ENCODE measurements at regions not wholly inside any gene's neighbourhood (a gene's known extent, or its start where the extent isn't known, plus 50 kb on each side); places are given as distances from the start of the nearest gene placed in this dataset.

DNA sequence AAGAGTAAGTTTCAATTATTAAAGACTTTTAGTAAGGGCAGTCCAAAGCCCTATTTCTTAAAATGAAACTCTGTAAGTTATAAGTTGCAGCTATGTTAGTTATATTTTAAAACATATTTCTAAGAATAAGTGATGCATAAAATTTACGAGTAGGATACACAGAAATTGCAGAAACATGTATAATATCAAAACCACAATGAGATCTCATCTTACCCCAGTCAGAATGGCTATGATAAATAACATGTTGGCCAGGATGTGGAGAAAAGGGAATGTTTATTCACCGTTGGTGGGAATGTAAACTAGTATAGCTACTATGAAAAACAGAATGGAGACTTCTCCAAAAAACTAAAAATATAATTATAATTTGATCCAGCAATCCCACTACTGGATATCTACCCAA, 201.2 kb downstream of the CBLN2 start:
- no peak for DNase-seq

DNA sequence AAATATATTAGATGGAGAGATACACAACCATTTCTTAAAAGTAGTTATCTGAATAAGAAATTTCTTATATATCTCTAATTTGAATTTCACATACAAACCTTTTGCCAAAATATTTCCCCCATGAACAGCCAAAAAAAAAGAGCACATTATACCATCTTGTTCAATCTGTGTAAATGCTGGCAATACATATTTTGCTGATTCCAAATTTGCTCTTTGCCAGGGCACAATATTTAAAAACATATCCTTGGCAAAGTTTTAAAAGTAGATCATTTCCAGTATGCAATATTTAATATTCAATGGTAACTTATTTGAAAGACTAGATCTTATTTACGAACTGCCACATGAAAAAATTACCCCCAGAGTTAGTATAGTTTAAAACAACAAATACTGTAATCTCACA, 204.2 kb downstream of the CBLN2 start:
- DNase-seq, result no peak

DNA sequence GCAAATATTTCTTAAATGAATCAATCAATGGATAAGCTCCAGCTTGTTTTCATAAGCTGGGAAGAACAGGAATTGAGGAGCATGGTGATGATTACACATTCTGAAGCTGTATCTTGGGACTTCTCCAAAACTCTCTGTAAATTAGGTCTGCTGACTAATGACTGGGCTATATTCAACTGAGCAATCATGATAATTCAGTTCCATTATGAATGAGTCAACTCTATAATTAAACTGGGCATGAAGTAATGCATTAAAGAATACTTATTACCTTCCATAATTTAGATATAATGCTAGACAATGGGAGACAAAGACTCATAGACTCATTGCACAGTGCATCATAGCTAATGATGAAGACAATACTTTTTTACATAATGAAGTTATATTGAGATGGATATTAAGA, 207.4 kb downstream of the CBLN2 start:
- no peak for DNase-seq

DNA sequence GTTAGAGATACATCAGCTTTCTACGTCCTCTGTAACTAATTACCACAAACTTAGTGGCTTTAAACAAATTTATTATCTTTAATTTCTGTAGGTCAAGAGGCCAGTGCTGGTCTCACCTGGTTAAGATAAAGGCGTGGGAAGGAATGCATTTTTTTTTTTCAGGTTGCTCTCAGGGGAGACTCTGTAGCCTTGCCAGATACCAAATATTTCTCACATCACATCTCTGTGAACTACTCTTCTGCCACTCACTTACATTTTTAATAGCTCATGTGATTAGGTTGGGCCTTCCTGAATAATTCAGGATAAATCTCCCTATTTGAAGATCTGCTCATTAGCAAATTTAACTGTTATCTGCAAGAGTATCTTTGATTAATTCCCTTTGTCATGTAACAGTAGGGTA, 214.6 kb downstream of the CBLN2 start:
- DNase-seq, result no peak

DNA sequence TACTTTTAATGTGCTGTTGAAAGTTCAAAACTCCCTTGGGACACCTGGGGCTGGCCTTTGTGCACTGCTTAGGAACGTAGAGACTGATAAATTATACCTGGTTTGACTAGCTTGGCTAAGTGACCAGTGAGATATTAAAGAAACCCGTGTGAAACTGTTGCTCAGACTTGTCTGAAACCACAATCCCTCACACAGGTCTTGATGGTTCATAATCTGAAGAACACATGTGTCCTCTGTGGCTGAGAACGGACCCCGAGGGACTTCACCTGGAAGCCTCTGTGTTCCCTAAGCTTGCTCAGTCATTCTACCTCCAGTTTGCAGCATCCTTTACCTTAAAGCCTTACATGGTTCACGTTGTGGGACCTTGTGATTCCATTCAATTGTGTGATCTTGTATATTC, 218.8 kb downstream of the CBLN2 start:
- no peak for DNase-seq

DNA sequence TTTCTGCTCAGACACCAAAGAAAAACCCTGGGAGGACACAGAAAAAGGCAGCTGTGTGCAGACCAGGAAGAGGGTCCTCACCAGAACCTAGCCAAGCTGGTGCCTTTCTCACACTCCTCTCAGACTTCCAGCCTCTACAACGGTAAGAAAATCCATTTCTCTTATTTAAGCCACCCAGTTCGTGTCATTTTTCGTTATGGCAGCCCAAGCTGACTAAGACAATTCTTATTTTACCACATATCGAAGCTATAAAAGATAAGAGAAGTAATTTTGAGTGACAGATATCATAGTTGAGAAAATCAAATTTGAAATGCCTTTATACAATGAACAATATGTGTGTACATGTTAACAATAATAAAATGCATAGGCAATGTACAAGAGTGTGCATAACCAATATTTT, 219.5 kb downstream of the CBLN2 start:
- DNase-seq, result no peak

DNA sequence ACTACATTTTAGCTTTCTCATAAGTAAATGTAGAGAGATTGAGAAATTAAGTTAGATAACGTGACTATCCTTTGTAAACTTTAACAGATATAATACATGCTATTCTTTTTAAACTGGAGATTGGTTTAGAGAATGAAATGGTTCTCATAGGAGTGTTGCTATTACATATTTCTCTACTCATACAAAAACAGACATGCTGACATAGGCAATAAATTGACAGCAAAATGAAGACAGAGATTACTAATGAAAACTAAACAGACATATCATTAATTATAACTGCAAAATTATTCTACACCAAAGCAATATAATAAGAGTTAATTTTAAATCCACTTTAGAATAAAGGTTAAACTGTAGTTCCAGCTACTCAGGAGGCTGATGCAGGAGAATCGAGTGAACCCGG, 227.6 kb downstream of the CBLN2 start:
- no peak for DNase-seq

DNA sequence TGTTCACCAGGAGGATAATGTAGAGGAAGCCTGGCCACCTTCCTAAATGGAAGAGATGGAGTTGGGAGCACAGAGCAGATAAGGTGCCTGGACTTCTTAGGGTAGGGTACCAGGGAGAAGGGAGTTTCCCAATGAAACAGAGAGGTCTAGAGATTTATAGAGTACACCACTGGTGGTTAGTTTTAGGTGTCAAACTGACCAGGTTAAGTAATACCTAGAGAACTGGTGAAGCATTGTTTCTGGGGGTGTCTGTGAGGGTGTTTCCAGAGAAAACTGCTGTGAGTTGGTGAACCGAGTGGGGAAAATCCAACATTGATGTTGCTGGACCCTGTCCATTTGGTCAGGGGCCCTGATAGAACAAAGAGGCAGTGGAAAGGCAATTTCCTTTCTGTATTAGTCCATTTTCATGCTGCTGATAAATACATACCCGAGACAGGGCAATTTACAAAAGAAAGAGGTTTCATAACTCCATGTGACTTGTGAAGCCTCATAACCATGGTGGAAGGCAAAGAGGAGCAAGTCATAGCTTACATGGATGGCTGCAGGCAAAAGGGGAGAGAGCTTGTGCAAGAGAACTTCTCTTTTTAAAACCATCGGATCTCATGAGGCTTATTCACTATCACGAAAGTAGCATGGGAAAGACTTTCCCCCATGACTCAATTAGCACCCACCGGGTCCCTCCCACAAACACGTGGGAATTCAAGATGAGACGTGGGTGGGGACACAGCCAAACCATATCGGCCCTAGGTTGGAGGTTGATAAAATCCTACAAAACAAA, 260.8 kb downstream of the CBLN2 start:
- DNase-seq, result no peak

DNA sequence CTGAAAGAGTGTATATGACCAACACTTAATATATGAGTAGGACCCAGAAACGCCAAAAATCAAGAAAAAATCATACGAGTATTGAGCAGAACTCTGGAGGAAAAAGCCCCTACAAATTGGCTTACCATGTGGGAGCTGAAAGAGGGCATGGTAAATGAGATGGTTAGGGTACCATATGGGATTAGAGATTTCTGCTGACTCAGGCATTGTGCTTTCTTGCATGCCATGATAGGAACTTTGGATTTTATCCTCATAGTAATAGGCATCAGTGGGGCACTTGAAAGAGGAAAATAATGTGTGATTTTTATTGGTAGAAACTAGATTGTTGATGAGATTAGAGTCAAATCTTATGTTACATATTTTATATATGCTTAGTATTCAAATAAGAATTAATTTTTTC, 271.1 kb downstream of the CBLN2 start:
- DNase-seq, result no peak

DNA sequence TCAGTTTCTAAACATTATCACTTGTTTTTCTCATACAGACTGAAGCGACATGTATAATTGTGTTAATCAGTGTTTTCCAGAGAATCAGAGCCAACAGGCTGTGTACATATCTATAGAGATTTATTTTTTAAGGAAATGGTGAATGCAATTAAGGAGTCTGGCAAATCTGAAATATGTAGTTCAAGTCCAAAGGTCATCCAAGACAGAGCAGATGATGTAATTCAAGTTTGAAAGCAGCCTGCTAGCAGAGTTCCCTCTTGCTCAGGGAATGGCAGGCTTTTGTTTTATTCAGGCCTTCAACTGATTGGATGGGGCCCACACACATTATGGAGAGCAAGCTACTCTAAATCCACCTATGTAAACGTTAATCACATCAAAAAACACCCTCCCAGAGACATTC, 282.6 kb downstream of the CBLN2 start:
- no peak for DNase-seq

DNA sequence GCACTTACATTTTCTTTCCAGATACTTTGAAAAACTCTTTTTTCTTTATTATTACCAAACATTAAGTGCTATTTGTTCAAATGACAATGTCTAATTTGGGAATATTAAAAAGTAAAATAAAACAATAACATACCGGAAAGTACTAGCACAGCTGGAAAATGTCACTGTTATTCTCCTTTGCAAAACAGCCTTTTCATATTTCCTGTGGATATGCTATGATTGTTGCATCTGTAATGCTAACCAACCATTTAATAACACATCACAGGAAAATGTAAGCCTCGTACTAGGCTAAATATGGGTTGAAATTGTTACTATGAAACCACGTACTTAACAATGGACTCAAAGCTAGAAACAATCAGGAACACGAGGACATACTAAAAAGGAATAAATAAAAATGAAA, 298.1 kb downstream of the CBLN2 start:
- no peak for DNase-seq

DNA sequence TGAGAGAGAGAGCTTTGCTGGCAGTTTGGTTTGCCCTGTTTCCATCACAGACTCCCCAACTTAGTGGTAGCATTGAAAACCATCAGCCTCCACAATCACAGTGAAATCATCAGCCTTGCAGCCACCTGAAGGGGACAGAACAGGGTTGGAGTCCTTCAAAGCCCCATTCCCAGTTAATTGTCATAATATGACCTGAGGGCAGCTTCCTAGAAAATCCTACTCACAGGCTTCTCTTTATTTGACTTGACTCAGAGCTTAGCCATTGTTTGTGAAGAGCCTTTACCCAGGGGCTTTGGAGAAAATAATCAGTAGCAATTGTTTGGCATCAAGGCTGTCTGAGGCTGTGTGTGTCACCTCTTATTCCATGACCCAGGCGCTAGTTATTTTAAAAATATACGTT, 308.7 kb downstream of the CBLN2 start:
- DNase-seq, result no peak

DNA sequence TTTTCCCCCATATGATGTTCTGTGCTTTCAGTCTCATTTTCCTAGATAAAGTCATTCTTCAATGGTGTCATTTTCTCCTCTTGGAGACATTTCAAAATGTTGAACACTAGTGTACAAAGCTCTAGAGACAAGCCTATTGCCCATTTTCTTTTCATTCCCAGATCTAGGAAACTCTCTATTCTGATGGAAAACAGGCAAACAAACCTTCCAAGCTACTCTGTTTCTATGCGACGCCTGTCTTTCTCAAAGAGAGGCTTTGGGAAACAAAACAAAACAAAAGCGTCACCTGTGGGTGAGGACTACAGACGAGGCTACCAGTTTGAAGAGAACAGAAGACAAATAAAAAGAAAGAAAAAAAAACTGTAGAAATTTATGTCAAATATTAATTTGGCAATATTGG, 311.0 kb downstream of the CBLN2 start:
- no peak for DNase-seq

DNA sequence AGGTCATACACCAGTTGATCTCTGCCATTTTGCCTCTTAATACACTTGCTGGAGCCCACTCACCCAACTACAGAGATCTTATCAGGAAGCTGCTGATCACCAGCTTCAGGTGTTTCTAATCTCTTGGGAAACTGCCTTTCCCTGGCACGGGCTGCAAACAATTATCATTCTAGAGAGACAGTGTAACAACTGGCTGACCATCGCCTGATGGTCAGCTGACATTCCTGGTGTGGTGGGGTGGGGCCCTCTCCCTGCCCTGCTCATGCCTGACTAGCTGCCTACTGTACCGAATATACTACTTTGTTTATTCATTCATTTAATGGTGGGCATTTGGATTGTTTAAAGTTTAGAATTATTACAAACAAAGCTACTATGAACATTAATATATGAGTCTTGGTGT, 311.5 kb downstream of the CBLN2 start:
- DNase-seq, result no peak

DNA sequence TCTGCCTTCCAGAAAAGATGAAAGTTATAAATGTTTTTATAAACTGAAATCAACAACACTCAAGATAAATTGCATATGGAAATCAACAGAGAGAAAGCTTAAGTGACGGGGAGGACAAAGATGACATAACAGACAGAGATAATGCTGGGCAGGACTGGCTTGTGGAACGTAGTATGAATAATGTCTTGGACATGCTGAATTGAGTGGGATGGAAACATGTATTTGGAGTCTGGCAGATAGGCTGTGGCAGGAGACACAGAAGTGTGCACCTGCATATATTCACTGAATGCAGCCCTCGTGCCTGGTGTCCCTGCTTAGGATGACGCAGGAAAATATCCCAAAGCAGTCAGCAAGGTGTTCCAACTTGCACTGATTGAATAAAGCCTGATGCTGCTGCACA, 318.2 kb downstream of the CBLN2 start:
- no peak for DNase-seq

DNA sequence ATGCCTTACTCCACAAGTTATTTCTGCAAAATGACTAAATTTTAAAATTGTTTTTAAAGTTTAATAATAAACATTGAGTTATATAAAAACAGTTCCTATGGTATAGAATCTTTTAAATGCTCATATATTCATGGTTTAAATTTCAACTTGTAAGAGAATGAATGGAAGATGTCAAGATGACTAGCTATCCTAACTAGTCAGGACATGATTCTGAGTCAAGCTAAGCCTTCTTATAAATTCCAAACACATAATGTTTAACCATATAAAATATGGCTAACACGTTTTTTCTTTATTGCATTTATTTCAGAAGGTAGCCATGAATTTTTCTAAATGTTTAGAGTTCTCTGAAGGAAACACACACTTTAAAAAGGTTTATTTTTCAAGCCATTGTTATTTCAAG, 320.4 kb downstream of the CBLN2 start:
- no peak for DNase-seq

DNA sequence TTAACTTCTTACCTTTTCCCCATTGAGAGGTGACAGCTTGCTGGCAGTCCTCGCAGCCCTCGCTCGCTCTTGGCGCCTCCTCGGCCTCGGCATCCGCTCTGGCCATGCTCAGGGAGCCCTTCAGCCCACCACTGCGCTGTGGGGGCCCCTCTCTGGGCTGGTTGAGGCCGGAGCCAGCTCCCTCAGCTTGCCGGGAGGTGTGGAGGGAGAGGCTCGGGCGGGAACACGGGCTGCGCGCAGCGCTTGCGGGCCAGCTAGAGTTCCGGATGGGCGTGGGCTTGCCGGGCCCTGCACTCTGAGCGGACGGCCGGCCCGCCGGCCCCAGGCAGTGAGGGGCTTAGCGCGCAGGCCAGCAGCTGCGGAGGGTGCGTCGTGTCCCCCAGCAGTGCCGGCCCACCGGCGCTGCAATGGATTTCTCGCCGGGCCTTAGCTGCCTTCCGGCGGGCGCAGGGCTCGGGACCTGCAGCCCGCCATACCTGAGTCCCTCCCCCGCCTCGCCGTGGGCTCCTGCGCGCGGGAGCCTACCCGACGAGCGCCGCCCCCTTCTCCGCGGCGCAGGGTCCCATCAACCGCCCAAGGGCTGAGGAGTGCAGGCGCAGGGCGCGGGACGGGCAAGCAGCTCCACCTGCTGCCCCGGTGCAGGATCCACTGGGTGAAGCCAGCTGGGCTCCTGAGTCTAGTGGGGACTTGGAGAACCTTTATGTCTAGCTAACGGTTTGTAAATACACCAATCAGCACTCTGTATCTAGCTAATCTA, 335.0 kb downstream of the CBLN2 start:
- DNase-seq, result no peak

DNA sequence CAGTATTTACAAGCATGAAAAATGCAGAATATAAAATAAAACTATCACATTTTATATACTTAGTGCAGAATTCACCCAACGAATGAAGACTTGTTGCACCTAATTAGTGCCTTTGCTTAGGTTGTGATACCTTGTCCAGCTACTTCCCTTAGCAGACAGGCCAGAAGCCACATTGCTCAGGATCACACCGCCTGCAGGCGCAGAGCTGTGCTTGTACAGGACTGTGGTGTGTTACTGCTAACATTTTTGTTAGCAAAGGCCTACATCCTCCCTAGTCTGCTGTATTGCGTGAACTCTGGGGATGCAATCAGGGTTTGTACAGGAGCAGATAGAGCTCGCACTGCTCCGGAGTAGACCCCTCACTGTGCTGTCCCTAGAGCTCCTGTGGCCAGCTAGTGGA, 336.9 kb downstream of the CBLN2 start:
- no peak for DNase-seq

DNA sequence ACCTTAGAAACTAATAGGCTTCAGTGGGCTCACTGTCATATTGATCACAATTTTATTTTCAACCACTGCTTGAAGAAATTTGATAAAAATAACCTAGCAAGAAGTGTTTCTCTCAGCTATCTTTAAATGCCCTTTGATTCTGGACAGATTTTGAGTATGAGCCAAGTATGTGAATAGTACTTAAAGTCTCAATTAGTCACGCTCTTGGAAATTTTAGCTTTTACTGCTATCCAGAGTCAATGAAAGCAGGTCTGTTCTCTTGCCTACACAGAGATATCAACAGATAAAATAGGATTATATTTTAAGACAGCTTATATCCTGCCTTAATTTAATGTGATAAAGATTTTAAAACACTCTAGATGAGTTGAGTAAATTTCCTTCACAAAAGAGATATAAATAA, 337.3 kb downstream of the CBLN2 start:
- no peak for DNase-seq

DNA sequence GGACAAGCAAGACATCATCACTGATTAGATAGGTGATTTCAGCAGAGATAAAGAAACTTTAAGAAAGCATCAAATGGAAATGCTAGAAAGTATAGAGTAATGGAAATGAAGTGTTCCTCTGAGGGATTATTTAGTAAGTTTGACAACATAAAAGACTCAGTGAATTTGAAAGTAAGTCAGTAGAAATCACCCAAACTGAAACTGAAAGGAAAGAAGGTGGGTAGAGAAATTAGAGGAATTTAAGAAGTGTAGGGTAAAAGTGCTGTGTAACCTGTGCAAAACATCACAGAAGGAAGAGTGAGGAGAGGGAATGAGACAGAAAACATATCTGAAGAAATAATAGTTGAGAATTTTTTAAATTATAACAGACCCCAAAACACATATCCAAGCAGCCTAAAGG, 343.1 kb downstream of the CBLN2 start:
- DNase-seq, result no peak

DNA sequence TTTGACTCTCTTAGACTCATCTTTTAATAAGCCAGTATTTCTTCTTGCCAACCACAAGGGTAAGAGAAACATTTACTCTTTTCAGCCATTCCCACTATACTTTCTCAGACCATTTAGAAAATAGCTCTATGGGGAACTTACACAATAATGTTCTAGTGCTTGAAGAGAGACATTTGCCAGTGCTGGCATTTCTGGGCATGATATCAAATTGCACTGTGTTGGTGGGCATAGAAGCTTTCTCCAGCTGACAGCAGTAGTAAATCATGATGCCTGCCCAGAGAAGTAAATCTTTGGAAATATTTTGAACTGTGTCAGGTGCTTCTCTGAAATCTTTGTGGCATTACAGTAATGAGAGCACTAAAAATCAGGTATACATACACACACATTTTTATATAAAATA, 346.6 kb downstream of the CBLN2 start:
- no peak for DNase-seq

DNA sequence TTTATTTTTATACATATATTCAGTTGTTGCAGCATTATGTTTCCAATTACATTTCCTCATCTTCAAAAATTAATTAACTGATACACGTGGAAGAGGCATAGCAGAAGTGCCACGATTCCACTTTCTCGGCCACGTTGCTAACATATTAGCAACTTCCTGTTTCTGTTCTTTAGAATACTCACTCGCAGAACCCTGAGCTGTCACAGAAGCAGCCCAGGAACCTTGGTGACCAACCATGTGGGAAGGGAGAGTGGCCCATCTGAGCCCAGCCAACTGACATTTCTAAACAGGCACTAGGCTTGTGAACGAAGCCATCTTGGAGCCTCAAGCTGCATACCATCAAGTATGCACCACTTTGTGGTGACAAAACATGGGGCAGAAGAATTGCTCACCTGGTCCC, 350.1 kb downstream of the CBLN2 start:
- DNase-seq, result no peak

DNA sequence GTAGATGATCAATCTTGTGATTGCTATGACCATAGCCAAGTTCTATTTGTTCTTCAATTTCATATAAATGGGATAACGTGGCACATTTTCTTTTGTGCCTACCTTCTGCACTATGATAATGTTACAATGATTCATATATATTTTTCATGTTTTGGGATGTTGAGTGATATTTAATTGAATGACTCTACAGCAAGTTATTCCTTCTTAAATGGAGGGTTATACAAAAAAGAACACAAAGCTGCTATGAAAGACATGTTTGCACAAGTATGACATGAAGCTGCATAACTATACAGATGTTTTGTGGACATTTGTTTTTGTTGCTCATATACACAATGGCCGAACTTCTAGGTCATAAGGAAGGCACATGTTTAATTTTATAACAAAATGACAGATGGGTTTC, 356.2 kb downstream of the CBLN2 start:
- DNase-seq, result no peak

DNA sequence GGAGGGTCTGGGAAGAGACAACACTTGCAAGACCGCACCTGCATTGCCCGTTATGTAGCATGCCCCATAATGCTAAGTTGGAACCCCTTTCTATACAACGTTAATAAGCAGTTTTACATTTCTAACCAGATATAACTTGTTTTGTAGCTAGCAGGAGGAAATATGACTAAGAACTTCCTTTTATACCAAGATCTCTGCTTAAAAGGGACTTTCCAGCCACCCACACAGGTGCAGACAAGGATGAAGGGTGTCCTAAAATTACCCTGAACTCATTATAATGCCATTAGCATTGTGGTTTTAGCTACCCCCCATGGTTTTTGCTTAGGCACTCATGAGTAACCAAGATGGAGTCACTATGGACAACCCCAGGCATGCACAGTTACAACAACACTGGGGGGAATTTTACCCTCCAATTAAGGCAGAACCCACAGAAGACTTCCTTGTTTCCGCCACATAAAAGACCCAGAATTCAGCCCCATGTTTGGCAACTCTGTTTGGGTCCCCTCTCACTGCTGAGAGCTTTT, 362.8 kb downstream of the CBLN2 start:
- no peak for DNase-seq

DNA sequence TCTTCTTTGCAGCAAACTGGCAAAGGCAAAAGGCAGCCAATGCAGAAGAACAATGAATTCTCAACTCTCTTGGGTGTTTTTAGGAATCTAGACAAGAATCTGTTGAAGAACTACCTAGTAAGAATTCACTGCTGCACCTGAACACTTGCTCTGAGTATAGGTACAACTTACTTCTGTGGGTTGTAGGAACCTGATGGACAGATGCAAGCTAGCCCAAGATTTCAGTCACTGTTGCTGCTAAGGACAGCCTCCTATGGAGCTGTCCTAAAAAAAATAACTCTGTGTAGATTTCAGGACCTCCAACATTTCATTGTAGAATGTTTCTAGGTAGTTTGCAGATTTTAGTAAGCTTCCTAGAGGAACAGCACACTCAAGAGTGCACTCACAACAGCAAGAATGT, 363.5 kb downstream of the CBLN2 start:
- no peak for DNase-seq

Data from activated effector memory CD4-positive, alpha-beta T cell treated with anti-CD3 and anti-CD28 coated beads, Interleukin-2, amount 50 U/mL, for 16 hours (primary cell).